ENCODE measurements at regions not wholly inside any gene's neighbourhood (a gene's known extent, or its start where the extent isn't known, plus 50 kb on each side); places are given as distances from the start of the nearest gene placed in this dataset.
"Not testable (repeated sequence)": the region's sequence is repeated elsewhere in the genome, so short reads cannot be mapped to it uniquely, and the experiment has no call there.

DNA sequence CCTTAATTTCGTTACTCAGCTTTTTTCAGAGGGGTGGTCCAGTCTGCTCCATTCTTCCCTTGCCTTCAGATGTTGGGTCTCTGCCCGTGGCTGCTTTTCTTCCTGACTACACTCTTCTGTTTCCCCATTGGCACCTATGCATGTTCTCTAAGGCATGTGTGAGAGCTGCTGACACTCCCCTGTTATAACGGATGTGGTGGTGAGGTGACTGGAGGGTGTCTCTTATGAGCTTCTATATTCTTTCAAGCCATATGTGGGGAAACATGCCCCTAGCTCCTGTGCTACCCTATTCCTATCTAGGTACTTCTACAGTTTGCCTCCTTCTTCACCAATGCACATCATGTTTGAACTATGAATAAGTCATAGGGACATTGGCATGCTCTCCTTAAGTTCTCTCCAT lies 643.2 kb downstream of the RPL10L start:
- DNase-seq (ENCODE audit: missing footprints) (no peak), ATAC-seq (no peak)
- intact Hi-C loops (cut with DNase I) = no loop called here

DNA sequence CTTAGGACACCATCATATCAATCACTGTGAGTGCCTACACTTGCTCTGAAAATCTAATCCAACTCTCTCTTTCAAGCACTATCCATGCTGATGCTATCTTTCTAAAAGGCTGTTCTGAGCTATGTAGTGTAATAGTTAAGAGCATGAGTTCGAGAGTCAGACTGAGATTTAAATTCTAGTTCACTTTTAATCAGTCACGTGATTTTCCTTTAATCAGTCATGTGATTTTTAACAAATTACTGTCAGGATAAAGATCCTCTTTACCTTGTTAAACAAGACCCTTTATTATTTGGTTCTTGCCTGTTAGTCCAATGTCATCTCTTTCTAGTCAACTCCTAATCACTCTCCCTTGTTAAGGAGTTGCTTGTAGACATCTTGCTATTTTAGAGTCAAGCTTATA lies 653.0 kb downstream of the RPL10L start:
- ATAC-seq (no peak), DNase-seq (ENCODE audit: missing footprints) (no peak)
- intact Hi-C loops (cut with DNase I) = no loop called here

DNA sequence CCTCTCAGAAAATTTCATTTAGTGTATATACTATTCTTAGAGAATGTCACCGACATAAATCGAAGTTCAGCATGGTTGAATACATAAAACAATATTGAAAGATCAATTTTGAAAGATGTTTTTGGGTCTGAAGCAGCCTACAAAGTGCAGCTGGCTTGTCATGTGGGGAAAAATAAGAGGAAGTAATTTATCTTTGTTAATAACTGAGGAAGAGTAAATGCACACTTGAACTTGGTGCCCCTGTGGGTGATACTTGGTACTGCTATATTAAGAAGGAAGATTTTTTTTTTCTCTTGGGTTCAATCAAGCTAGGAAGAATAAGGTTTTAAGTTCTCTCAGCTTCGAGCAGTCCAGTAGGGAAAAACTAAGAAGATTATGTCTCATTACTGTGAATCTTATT lies 661.3 kb downstream of the RPL10L start:
- intact Hi-C loops (cut with DNase I) = no loop called here
- ATAC-seq (no peak), DNase-seq (ENCODE audit: missing footprints) (no peak)

DNA sequence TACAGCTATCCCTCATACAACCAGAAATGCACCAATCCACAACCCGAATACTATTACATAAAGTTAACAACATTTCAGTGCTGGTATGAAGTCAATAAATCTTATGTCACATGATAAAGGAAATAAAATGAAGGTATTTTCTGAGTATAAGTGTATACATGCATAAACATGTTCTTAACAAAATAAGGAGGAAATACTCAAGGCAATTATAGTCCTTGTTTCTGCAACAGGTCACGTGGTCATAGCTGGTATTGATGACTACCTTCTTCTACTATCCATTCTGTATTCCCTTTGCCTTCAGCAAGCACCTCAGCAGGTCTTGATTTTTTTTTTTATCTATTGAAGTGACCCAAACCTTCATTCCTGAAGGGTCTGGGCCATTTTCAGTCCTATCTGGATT lies 675.6 kb downstream of the RPL10L start:
- ATAC-seq (no peak), DNase-seq (ENCODE audit: missing footprints) (no peak)
- intact Hi-C loops (cut with DNase I) = no loop called here

DNA sequence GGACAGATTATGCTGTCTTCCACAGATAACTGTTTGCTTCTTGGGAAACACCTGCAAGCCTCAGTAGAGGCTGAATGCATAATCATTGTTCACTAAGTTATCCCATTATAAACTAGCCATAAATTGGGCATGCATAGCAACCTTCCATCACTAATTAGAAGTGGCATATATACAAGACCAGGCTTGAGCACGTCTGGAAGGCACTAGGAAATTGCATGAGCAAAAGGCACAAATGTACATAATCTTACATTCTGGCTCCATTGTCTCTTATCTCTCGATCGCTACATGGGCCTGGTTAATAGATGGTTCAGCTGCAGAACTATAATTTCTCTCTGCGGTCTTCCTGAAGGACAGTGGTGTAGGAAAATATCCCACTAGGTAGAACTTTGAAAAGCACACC lies 679.2 kb downstream of the RPL10L start:
- intact Hi-C loops (cut with DNase I) = no loop called here
- DNase-seq (ENCODE audit: missing footprints) (no peak), ATAC-seq (no peak)

DNA sequence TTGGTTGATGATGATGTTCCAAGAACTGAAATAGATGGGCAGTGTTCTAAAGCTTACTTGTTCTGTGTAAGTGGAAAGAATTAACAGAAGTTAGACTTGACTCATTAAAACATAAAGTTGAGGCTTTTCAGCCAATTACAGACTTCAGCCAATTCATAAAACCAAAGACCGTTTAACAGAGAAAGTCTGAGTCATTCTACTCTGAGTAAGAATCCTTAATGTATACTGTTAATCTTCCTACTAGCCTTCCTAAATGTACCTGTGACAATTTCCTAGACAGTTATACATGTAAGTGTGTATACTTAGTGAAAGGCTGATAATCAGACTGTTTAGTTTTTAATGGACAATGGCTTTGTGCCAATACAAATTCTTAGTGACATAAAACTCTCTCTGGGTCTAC lies 681.0 kb downstream of the RPL10L start:
- intact Hi-C loops (cut with DNase I) = no loop called here
- no peak for ATAC-seq
- DNase-seq (ENCODE audit: missing footprints) = no peak

DNA sequence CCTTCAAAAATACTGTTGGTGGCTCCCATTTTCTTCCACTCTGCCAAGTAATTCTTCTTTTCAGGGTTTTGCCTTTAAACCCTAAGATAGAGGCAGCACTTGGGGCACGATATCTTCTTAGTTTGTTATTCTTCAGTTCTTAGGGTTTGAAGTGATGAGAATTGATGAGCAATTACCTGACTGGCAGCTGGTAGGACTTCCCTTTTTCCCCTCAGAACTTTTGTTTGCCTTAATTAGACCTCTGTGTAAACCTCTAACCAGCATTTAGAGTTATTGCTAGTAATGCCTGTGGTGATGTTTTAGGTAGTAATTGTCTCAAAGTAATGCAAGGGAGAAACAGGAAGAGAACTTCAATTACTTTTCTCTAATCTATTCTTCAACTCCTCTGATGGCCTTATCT lies 683.5 kb downstream of the RPL10L start:
- ATAC-seq (no peak), DNase-seq (ENCODE audit: missing footprints) (no peak)
- intact Hi-C loops (cut with DNase I) = no loop called here

DNA sequence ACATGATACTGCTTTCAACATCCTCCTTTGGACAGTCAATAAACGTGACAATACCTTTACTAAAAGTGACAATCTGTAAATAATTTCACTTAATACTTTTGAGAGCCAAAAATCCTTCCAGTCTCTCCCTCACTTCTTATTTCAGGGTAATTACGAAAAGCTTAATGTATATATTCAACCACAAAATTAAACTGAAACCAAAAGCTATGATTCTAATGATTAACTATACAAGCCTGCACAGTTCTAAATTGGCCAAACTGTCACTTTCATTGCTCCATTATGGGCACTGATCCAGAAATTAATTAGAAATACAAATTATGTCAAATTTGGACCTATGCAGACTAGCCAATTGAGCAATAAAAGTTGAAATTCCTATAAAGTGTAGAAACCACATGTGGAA lies 696.5 kb upstream of the MIS18BP1 start:
- no peak for DNase-seq (ENCODE audit: missing footprints)
- no peak for ATAC-seq
- intact Hi-C loops (cut with DNase I) = no loop called here

DNA sequence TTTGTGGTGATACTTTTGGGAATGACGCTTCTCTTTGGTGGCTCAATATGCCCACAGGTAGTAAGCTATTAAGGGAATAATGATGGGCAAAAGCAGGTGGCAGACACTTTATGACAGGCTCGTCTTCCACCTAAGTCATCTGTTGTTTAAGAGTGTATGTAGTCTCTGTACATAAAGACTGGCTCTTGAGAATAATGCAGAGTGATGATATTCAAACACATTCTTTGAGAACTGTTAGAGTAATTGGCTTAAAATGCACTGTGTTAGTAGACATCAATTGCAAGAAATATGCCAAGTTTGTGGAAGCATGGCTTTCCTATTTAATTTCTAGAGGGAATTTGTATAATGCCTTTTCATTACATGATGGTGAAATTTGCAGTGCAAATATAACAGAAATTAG lies 694.8 kb upstream of the MIS18BP1 start:
- no peak for DNase-seq (ENCODE audit: missing footprints)
- no peak for ATAC-seq
- intact Hi-C loops (cut with DNase I) = no loop called here

DNA sequence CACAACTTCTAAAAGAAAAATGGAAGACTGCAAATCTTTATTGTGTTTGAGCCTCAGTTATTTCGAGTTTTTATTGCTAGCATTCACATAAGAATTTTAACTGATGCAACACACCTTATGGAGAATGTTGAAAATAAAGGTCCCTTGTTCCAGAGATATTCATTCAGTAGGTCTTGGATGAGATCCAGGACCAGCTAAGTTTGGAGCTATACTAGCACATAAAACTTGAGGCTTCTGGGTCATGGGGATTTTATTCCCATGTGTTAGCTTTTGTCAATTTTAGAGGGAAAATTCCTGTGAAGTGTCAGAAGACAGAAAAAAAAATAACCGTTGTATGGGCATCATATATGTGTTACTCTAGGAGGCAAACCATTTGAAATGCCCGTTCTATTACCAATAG lies 693.2 kb upstream of the MIS18BP1 start:
- ATAC-seq (no peak), DNase-seq (ENCODE audit: missing footprints) (no peak)
- intact Hi-C loops (cut with DNase I) = no loop called here

DNA sequence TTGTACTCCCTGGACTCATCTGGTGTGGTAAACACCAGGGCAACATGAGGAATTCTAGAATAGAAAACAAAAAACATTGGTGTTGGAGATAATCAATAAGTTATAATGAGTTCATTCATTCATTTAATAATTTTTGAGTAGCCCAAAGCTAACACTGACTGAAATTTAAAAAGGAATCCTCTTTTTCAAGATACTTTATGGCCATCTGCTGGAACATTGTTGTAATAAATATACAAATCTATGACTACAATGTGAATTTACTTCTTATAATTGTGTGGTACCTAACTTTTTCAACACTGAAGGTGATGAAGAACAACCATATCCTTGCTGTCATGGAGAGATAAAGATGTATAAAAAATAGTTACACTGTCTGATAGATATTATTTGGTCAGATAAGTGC lies 687.3 kb upstream of the MIS18BP1 start:
- intact Hi-C loops (cut with DNase I) = no loop called here
- no peak for ATAC-seq
- no peak for DNase-seq (ENCODE audit: missing footprints)

DNA sequence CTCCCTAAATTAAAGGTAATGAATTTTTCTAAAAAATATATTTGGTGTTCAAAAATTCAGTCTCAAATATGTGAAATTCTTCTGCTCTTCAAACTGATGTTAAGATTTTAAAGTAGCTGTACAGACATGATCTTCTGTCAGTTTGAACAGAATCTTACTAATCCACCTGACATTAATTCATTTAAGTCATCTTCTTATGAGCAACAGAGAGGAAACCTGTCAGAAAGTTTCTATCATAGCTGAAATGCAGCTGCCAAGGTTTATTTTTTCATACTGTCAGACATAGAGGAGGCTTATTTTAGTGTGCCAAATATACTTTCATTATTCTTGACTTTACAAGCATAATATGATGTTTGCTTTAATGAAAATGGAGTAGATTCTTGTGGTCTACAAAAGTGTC lies 686.6 kb upstream of the MIS18BP1 start:
- intact Hi-C loops (cut with DNase I) = no loop called here
- no peak for ATAC-seq
- DNase-seq (ENCODE audit: missing footprints) = no peak

DNA sequence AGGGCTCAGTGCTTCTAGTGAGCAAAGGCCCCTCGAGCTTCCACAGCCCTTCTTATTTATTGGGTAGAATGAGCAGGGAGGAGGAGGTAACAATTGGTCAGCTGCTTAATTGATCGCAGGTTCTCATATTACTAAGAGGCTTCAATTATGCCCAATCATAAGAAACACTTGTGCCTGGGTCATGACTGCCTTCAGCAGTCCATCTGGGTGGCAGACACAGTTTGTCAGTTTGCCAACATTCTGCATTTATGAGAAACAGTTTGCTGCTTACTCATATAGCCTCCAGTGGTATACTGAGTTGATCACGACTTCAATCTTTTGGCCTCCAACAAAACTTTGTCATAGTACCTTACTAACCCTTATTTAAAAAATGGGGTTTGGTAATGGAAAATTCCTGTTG lies 667.0 kb upstream of the MIS18BP1 start:
- intact Hi-C loops (cut with DNase I) = not testable (repeated sequence)

DNA sequence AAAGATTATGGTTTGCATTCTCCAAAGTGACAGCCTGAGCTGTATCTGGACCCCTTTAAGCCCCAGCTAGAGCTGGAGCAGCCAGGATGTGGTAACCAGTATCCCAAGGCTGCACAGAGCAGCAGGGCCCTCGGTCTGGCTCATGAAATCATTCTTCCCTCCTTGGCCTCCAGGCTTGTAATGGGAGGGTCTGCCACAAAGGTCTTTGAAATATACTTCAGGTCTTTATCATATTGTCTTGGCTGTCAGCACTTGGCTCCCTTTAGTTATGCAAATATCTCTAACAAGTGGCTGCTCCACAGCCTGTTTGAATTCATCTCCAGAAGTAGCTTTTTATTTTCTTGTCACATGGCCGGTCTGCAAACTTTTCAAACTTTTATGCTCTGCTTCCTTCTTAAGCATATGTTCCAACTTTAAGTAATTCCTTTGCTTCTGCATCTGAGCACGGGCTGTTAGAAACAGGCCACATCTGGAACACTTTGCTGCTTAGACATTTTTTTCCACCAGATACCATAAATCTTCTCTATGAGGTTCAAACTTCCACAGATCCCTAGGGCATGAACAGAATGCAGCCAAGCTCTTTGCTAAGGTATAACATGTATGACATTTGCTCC lies 663.4 kb upstream of the MIS18BP1 start:
- ATAC-seq (no peak), DNase-seq (ENCODE audit: missing footprints) (no peak)
- intact Hi-C loops (cut with DNase I) = no loop called here

More for the DNA sequence above, 667.0 kb upstream of the MIS18BP1 start:
- not testable (repeated sequence) for DNase-seq (ENCODE audit: missing footprints); ATAC-seq

DNA sequence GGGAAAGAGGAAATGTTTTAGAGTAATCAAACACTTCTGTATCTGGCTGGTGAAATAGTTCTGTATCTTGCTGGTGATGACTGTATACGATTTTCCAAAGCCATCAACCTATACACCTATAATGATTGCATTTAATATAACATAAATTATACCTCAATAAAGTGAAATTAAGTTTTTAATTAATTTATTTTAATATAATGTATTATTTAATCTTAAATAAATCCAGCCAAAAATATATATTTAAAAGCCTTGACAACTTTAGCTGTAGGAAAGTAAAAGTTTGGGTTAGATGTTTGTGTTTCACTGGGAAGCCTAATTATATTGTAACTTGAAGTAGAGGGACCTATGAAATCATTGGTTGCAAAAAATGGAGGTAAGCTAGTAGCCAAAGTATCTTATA lies 654.8 kb upstream of the MIS18BP1 start:
- intact Hi-C loops (cut with DNase I) = no loop called here
- DNase-seq (ENCODE audit: missing footprints) = no peak
- ATAC-seq = no peak

DNA sequence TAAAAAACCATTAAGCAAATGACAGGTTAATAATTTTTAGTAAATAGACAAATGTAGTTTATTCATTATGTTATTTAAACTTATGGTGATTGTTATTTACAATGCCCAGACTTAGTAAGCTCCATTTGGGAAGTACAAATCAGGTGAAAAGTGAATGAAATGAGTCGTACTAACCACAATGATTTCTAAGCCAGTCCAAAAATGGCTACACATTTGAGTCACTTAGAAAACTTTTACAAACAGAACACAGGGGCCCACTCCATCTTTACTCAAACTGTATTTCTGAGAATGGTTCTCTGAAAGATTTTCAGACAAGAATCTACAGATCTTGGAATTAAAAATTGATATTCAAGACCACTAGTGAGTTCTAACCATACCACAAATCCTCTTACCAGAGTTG lies 653.3 kb upstream of the MIS18BP1 start:
- DNase-seq (ENCODE audit: missing footprints) = no peak
- no peak for ATAC-seq
- intact Hi-C loops (cut with DNase I) = no loop called here

DNA sequence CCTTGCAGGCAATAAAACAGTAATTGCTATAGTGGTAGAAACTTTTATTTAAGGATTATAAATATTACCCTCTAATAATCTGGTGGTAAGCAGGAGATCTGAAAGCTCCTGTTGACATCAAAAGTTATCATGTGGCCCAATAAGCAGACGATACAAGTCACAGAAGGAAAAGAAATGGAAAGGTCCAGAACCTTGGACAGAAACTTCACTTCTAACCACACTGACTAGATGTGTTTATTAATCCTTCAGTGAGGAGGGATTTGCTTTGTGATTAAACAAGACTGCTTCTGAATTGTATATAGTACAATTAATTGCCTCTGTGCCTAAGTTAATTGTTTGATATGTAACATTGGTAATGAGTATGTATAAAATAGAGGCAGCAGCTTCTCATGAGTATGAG lies 652.7 kb upstream of the MIS18BP1 start:
- no peak for DNase-seq (ENCODE audit: missing footprints)
- ATAC-seq = no peak
- intact Hi-C loops (cut with DNase I) = no loop called here

DNA sequence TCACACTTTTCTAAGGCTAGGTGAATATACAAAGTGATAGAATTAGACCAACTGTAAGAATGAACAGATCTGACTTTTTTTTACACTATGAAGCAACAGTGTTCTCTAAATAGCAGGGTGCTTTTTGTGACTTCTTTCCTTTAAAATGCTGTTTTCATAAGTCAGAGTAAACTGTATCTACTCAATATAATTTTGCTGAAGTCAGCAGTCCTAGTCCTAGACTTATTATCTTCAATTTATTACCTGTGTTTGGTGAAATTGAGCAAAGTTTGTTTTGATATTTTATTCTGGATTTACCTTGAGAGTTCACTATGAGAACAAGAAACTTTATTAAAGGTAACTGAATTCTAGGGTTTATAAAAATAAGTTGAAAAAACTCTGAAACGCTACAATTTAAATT lies 651.3 kb upstream of the MIS18BP1 start:
- ATAC-seq (no peak), DNase-seq (ENCODE audit: missing footprints) (no peak)
- intact Hi-C loops (cut with DNase I) = no loop called here

DNA sequence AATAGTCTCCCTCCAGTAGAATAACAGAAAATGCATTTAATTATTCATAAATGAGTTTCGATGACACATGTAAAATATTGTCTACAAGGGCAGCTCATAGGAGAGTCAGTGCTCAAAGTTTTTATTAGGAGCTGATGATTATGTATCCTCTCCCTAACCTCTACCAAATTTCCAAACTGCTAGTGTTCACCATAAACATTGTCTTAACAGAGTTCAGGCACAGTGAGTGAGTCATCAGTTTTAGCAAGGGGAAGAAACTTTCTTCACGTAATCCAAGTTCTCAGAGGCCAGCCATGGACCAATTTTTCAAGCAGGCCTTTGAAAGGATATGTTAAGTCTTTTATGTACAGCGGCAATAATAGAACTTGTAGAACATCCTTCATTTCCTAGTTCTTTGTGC lies 649.2 kb upstream of the MIS18BP1 start:
- intact Hi-C loops (cut with DNase I) = no loop called here
- DNase-seq (ENCODE audit: missing footprints) (no peak), ATAC-seq (no peak)

DNA sequence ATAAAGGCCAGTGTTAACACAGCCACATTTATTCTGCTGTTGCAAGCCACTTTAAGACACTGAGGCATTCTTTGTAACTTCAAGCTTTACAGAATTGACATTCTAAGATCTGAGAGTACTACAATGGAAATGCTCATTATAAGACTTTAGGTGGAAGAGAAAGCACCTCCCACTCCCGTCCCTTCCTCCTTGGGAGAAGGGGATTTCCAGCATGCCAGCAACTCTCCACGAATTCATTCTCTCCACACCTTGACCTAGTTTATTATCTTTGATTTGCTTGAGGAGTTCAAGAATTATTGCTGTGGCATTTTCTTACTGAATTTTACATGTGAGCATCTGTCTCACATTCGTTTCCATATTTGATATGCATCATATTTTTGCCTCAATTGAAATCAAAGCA lies 644.4 kb upstream of the MIS18BP1 start:
- intact Hi-C loops (cut with DNase I) = no loop called here
- no peak for ATAC-seq
- DNase-seq (ENCODE audit: missing footprints) = no peak

DNA sequence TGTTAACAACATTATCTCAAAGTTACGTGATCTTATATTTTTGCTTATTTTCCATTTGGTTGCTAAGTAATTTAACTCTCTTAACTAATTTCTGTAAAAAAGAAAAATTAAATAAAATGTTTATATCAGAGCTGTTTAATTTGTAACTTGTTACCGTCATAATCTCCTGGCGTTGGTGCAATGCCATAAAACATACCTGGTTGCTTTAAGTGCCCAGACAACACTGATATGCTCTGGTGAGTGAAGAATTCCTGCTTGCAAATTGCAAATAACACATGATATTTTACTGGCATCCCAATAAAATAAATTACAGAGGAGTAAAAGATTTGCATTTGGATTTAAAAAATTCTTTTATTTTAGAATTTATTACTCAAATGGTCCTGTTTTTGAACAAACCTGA lies 640.1 kb upstream of the MIS18BP1 start:
- no peak for ATAC-seq
- intact Hi-C loops (cut with DNase I) = no loop called here
- DNase-seq (ENCODE audit: missing footprints) = no peak

Measured in Right ventricle myocardium inferior (tissue), 1 donor.